Lower leg skin (tissue), 3 donors: ENCODE measurements at regions not wholly inside any gene's neighbourhood (a gene's known extent, or its start where the extent isn't known, plus 50 kb on each side); places are given as distances from the start of the nearest gene placed in this dataset.
"Not testable (repeated sequence)": the region's sequence is repeated elsewhere in the genome, so short reads cannot be mapped to it uniquely, and the experiment has no call there.

ENCODE experiments used
- POLR2A ChIP-seq, 2 donors: fragments of 450-650 bp; IDR thresholded peaks; one replicate each; pipeline ENCODE4 v1.6.1; 2016 to 2017; ENCODE audit warnings: antibody characterized with exemption in 2 of 2, mild to moderate bottlenecking in 1 of 2, moderate library complexity in 1 of 2
- TF ChIP-seq, protein P1 (sequence below), 3 donors: fragments of 450-650 bp; IDR thresholded peaks; one replicate each; pipeline ENCODE4 v1.5.1; 2016; ENCODE audit warnings: antibody characterized with exemption in 3 of 3, mild to moderate bottlenecking in 3 of 3, moderate library complexity in 2 of 3

DNA sequence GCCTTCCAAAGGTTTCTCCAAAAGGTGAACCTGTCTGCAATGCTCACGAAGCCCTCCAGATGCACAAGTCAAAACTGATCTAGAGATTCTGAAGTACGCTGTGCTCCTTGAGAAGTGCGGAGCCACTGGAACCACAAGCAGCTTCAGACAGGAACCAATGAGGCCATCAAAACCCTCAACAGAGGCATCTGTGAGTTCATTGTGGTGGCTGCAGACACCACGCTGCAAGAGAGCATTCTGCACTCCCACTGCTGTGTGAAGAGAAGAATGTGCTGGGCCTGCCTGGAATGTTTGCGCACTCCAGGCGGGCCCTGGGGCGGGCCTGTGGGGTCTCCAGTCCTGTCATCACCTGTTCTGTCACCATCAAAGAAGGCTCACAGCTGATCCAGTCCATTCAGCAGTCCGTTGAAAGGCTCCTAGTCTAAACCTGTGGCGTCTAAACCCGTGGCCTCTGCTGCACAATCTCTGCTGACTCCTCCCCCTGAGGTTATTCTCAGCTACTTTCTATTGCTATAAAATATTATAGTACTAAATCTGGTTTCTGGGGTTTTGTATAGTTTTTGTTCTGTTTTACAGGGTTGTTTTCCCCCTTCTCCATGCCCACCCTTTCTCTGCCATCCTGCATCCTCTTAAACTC, 111.6 kb downstream of the PPIAL4A start:
- TF ChIP-seq, protein P1, sequence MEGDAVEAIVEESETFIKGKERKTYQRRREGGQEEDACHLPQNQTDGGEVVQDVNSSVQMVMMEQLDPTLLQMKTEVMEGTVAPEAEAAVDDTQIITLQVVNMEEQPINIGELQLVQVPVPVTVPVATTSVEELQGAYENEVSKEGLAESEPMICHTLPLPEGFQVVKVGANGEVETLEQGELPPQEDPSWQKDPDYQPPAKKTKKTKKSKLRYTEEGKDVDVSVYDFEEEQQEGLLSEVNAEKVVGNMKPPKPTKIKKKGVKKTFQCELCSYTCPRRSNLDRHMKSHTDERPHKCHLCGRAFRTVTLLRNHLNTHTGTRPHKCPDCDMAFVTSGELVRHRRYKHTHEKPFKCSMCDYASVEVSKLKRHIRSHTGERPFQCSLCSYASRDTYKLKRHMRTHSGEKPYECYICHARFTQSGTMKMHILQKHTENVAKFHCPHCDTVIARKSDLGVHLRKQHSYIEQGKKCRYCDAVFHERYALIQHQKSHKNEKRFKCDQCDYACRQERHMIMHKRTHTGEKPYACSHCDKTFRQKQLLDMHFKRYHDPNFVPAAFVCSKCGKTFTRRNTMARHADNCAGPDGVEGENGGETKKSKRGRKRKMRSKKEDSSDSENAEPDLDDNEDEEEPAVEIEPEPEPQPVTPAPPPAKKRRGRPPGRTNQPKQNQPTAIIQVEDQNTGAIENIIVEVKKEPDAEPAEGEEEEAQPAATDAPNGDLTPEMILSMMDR (IDR thresholded peaks at IDR 0.05), result not testable (repeated sequence)
- not testable (repeated sequence) for TF ChIP-seq POLR2A (IDR thresholded peaks at IDR 0.05)
